GM18951 (cell line): ENCODE measurements at regions not wholly inside any gene's neighbourhood (a gene's known extent, or its start where the extent isn't known, plus 50 kb on each side); places are given as distances from the start of the nearest gene placed in this dataset.
"Not testable (repeated sequence)": the region's sequence is repeated elsewhere in the genome, so short reads cannot be mapped to it uniquely, and the experiment has no call there.

Experiments used
- POLR2A ChIP-seq: IDR thresholded peaks from 4 replicates; pipeline ENCODE4 v1.6.1; 2011; ENCODE audit warnings: mild to moderate bottlenecking; ENCODE audit not compliant: insufficient read length, insufficient read depth; ENCODE audit errors: extremely low read depth
- in situ Hi-C: fragments of 300-500 bp; cut with MboI; formaldehyde crosslinking; loops from one replicate; pipeline ENCODE4 v1.12.0; 2022; ENCODE audit warnings: low sequenced_read_pairs, mixed read lengths, inconsistent platforms; ENCODE audit not compliant: unreplicated experiment

GRCh38 chr2:21194147-21194546 lies 70.4 kb downstream of the TDRD15 start:
- TF ChIP-seq POLR2A, result no peak
- in situ Hi-C loops, result no loop called here

- TF ChIP-seq POLR2A, result no peak
- in situ Hi-C loops, result no loop called here
Observed at GRCh38 chr2:21194858-21195271, 71.1 kb downstream of the TDRD15 start.

DNA sequence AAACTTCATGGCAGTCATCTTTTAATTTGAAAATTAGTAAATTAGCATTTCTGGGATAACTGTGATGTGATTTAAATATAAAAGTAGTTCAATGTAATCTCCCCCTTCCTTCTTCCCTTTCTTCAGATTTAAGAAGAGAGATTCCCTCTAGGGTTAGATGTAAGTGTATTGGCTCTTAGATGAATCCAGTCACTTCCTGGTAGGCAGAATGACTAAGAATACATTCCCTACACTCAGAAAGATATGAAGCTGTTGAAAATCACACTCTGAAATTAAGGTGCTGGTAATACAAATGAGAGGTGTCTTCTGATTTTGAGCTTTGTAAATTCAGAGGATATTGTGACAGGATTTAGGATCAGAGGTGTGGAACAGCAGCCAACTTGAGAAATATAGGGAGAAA lies 71.6 kb downstream of the TDRD15 start:
- in situ Hi-C loops, result no loop called here

DNA sequence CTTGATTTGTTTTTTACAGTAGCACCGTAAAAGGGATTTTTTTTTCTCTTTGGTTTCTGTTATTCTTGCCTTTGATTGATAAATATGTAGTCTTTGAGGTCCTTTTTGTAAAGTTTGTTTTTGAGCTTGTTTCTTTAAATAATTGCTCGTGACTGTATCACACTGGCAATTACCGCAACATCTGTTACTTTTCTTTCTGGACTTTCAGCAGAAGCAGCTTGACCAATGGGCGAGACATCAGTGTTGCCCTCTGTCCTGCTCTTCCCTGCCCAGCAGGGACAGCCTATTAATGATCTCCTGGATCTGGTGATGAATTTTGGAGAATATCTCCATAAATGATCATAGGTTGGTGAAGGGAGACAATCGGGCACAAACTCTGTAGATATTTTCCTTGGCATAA lies 74.9 kb downstream of the TDRD15 start:
- no peak for TF ChIP-seq POLR2A
- in situ Hi-C loops, result no loop called here

More for the DNA sequence above, 71.6 kb downstream of the TDRD15 start:
- TF ChIP-seq POLR2A, result no peak

DNA sequence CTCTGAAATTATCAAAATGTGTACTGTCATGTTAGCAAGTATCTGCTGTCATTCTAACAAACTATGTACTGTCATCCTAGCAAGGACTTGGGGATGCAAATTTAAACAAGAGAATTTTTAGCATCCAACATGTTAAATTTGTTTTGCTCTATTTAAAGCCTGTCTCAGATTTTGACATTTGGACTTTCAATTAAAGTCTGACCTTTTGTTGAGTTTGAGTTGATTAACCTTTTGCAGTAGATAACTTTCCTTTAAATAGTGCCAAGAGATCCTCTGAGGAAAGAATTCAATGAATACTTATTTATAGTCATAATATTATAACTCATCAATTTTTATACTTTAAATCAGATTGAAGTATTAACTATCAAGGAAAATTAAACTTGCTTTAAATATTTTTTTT lies 80.2 kb downstream of the TDRD15 start:
- in situ Hi-C loops, result no loop called here

DNA sequence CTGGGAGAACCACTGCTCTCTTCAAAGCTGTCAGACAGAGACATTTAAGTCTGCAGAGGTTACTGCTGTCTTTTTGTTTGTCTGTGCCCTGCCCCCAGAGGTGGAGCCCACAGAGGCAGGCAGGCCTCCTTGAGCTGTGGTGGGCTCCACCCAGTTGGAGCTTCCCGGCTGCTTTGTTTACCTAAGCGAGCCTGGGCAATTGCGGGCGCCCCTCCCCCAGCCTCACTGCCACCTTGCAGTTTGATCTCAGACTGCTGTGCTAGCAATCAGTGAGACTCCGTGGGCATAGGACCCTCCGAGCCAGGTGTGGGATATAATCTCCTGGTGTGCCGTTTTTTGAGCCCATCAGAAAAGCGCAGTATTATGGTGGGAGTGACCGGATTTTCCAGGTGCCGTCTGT lies 90.3 kb downstream of the TDRD15 start:
- in situ Hi-C loops, result not testable (repeated sequence)

More for the DNA sequence above, 80.2 kb downstream of the TDRD15 start:
- TF ChIP-seq POLR2A, result no peak

DNA sequence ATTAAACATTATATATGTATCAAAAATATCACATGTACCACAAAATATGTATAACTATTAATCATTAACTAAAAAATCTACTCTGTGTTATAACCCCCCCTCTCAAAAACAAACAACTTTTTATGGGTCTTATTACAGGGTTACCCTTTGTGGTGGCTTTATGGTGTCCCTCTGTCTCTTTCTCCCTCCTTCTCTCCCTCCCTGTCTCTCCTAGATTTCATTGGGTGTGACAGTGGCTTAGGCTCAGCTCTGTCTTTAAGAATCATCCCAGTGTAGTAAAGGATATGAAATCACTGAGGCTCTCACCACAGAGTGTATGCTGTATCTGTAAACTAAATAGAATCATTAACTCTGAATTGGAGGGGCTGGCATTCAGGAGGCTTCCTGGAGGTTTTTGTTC lies 93.7 kb downstream of the TDRD15 start:
- no peak for TF ChIP-seq POLR2A

GRCh38 chr2:21220930-21221329 lies 97.2 kb downstream of the TDRD15 start:
- TF ChIP-seq POLR2A, result no peak
- in situ Hi-C loops, result no loop called here

More for the DNA sequence above, 93.7 kb downstream of the TDRD15 start:
- in situ Hi-C loops, result no loop called here

DNA sequence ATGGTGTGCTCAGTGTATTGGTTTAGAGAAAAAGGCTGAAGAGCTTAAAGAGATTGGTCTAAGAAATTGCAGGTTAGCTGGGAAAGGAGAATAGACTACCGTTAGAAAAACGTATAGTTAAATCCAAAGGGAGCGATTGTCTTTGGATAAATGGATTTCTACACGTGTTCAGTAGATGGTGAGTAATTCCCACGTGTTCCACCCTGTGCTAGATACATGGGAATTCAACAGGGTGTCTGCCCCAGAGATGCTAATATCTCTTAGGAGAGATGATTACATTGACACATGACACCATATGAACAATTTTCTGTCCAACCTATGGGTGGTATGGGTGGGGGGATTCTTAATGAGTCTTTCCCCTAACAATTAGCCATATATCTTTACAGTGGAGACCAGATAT lies 99.8 kb downstream of the TDRD15 start:
- in situ Hi-C loops, result no loop called here
- no peak for TF ChIP-seq POLR2A

- in situ Hi-C loops, result no loop called here
- no peak for TF ChIP-seq POLR2A
Observed at GRCh38 chr2:21228041-21228895, 104.5 kb downstream of the TDRD15 start.

DNA sequence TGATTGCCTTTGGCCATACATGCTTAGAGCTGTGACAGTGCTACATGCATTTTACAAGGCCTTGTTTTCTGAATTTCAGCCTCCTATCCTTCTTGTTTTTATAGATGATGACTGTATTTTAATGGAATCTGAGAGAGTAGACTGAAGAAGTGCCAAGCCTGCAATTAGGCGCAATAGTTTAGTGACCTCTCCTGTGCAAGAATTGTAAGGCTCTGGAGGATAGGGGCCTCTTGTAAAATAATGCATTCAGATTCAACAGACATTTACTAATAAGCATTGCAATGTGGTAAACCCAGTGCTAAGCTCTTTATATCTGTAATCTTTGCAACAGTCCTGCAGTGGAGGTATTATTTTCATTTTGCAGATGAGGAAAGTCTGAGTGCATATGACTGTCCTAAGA lies 105.5 kb downstream of the TDRD15 start:
- in situ Hi-C loops, result no loop called here
- TF ChIP-seq POLR2A, result no peak

DNA sequence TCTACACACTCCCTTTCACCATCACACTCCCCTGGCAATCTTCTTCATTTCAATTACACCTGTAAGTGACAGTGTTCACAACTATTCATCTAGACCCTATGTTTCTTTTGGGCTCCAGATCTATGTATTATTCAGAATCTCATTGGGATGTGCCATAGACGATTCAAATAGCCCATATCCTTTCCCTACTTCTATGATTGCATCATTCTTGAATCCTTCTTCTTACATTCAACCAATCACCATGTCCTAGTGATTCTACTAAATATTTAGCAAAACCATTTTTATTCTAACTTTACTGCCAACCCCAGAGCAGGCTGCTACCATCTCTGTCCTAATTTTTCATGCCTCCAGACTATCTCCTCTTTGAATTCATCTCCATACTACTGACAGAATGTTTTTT lies 106.4 kb downstream of the TDRD15 start:
- in situ Hi-C loops, result no loop called here
- TF ChIP-seq POLR2A, result no peak

DNA sequence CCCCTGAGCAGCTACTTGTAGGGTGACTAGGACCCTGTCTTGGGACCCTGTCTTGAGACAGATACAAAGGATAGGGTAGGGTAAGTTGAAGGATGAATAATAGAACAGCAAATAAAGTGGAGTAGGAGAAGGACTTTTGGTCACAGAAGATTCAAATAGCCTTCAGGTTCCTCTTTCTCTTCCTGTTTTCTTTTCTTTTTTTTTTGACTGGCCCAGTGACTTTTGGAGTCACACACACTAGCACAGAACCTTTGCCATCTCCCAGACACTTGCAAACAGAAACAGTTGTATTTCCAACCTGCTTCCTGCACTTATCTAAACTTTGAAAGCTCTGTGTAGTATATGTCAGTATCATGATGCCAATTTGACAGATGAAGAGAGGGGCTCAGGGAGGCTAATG lies 108.2 kb downstream of the TDRD15 start:
- in situ Hi-C loops, result no loop called here
- no peak for TF ChIP-seq POLR2A

DNA sequence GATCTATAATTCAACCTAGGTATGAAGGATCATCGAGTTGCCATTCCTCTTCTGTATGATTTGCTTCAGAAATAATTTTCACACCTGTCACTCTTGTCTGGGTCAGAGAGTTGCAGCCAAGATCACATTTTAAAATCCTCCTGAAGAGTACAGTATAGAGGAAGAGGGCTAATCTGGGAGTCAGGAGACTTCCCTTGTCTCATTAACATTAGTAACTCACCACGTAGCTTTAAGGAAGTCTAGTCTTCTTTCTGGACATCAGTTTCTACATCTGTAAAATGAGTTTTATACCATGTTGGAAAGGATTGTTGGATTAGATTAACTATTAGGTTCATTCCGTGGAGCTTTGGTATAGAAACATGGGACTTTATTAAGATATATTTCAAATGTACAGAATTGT lies 109.4 kb downstream of the TDRD15 start:
- in situ Hi-C loops, result no loop called here
- no peak for TF ChIP-seq POLR2A

- in situ Hi-C loops, result no loop called here
- no peak for TF ChIP-seq POLR2A
Observed at GRCh38 chr2:21234001-21234400, 110.2 kb downstream of the TDRD15 start.

GRCh38 chr2:21234464-21235120 lies 110.8 kb downstream of the TDRD15 start:
- in situ Hi-C loops, result no loop called here
- no peak for TF ChIP-seq POLR2A

GRCh38 chr2:21239749-21240148 lies 116.0 kb downstream of the TDRD15 start:
- in situ Hi-C loops, result not testable (repeated sequence)
